Right cardiac atrium (tissue), 5 donors: ENCODE measurements at regions not wholly inside any gene's neighbourhood (a gene's known extent, or its start where the extent isn't known, plus 50 kb on each side); places are given as distances from the start of the nearest gene placed in this dataset.
A peak's percentile ranks its signal among the peaks of the same experiment; 100 is the strongest.

ENCODE experiments used
- ATAC-seq, 2 donors: fragments of 200-7000 bp; cut with Tn5 transposase; one replicate each; pipeline versions ENCODE4 v1.8.0 to v1.9.1; 2020; ENCODE audit warnings: moderate library complexity in 2 of 2, mild to moderate bottlenecking in 1 of 2
- DNase-seq, 3 donors: peaks; one replicate each; pipeline ENCODE4 v3.0.0-alpha.2; 2020
- H3K27ac ChIP-seq: one replicate; pipeline ENCODE4 v1.5.1; 2013; ENCODE audit warnings: mild to moderate bottlenecking, low read length, control low read depth, moderate library complexity
- H3K27me3 ChIP-seq: one replicate; pipeline ENCODE4 v1.6.1; 2013; ENCODE audit not compliant: control insufficient read depth, insufficient read depth
- H3K4me1 ChIP-seq: one replicate; pipeline ENCODE4 v1.6.1; 2013; ENCODE audit warnings: low read length; ENCODE audit not compliant: control insufficient read depth, insufficient read depth
- H3K4me3 ChIP-seq: one replicate; pipeline ENCODE4 v1.5.1; 2013; ENCODE audit warnings: low read length, control low read depth
- H3K9me3 ChIP-seq: one replicate; pipeline ENCODE4 v1.6.1; 2013; ENCODE audit warnings: low read length; ENCODE audit not compliant: control insufficient read depth
- WGBS: extraction: QIAGEN DNeasy Blood & Tissue Kit; methylation state at CpG from one replicate; pipeline ENCODE4 v1.1.7; 2013; 5-methylcytosine and 5-hydroxymethylcytosine counted together
- intact Hi-C, 4 donors: fragments of 100-400 bp; cut with DNase I; formaldehyde crosslinking; loops; one replicate each; pipeline versions ENCODE4 v1.11.0 to v1.14.0; 2022 to 2023
- microRNA-seq, 2 donors: library from miRNA; unstranded; fragments of <30 nt; microRNA quantifications; one replicate each; pipeline ENCODE4 v1.2.0, GENCODE V29; 2020 to 2021
- donor health status: healthy with polysubstance abuse.
- donor health status: DM: no; HTN: yes; CAD: no.
- donor health status: DM: no; HTN: no; CAD: no.
- donor health status: DM: no; HTN: yes; CAD: no; lungs with severe emphysema.
- donor health status: DM: yes; HTN: yes; CAD: no.

DNA sequence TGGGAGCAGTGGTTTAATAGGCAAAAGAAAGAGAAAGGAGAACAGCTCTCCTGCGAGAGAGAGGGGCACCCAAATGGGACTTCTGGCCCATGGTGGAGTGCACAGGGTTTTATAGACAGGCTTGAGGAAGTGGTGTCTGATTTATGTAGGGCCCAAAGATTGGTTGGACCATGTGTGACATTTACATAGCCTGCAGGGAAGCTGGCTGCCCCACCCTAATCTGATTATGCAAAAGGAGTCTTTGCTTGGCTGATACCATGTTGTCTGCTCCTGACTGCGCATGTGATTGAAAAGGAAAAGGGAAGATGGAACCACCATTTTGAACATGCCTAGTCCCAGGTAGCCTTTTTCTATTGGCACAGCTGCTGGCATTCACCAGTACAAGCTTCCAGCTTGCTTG is 100.0 kb upstream of the DIPK2B start:
- H3K4me3 ChIP-seq = no peak overlapping the region
- DNase-seq (no peak), ATAC-seq (no peak)
- no peaks in the 10 kb centered on the region for H3K4me1 ChIP-seq
- intact Hi-C loops = no loop called here
- 98% methylated on average over 2 of the region's 2 CpGs for WGBS
- no peaks in the 10 kb centered on the region for H3K9me3 ChIP-seq
- H3K27ac ChIP-seq = no peak overlapping the region
- no peaks in the 10 kb centered on the region for H3K27me3 ChIP-seq

DNA sequence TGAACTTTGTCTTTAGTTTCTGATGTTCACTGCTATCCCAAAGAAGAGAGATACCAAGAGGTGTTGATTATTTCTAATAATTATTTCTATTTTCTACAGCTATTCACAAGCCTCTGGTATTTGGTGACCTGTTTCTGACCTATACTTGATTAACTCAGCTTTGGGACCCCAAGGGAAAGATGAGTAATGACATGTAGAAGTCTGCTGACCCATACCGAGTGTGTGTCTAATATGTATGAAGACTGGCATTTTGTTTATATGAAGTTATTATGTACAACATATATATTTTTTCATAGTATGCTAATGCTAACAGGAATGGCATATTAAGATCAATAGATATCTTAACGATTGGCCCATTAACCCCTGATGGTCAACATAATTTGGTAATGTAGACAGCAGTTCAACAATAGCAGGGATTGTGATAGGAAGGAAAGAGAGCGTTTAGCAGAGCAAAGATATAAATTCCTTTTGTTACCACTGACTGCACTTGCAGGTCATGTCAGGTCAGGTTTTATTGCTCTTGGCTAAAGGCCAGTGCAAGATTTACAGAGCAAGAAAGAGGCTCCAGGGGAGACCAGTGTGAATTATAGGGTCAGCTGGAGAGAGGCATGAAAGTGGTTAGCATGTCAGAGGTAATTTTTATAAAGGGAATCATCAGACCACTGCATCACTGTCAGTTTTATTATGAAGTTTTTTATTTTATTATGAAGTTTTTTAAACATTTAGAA is 94.7 kb upstream of the DIPK2B start:
- DNase-seq = no peak
- no peaks in the 10 kb centered on the region for H3K4me1 ChIP-seq
- H3K27me3 ChIP-seq = no peaks in the 10 kb centered on the region
- intact Hi-C loops = no loop called here
- no peak overlapping the region for H3K4me3 ChIP-seq
- 32% methylated on average over 3 of the region's 3 CpGs for WGBS
- no peak overlapping the region for H3K27ac ChIP-seq
- no peaks in the 10 kb centered on the region for H3K9me3 ChIP-seq
- no peak for ATAC-seq

DNA sequence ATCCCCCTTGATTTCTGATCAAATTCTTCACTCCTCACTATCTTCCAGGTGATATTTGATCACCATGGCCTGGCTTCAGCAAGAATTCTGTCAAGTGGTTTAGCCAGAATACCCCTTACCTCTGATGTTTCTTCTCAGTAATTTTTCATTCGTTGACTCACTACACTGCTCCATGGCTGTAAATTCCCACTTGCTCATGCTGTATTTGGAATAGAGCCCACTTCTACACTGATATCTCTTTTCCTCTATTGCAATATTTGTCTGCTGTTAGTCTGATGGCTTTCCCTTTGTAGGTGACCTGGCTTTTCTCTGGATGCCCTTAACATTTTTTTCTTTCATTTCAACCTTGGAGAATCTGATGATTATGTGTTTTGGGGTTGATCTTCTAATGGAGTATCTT is 73.9 kb upstream of the DIPK2B start:
- Histone ChIP-seq H3K4me3 (no peak overlapping the region), H3K27ac (no peak overlapping the region), H3K4me1 (no peaks in the 10 kb centered on the region), H3K27me3 (no peaks in the 10 kb centered on the region), H3K9me3 (no peaks in the 10 kb centered on the region)
- WGBS = 40% methylated on average over 1 of the region's 1 CpG
- intact Hi-C loops = no loop called here
- ATAC-seq (no peak), DNase-seq (no peak)

DNA sequence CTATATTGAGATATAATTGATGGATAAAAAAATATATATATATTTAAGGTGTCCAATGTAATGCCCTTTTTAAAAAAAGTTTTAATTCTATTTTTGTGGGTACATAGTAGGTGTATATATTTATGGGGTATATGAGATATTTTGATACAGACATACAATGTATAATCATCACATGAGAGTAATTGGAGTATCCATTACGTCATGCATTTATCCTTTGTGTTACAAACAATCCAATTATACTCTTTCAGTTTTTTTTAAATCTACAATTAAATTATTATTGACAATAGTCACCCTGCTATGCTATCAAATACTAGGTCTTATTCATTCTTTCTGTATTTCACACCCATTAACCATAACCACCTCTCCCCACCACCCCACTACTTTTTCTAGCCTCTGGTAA is 66.3 kb upstream of the DIPK2B start:
- 96% methylated on average over 1 of the region's 1 CpG for WGBS

GRCh38 chrX:45266456-45266855 is 65.8 kb upstream of the DIPK2B start:
- no peak for ATAC-seq
- intact Hi-C loops = no loop called here
- H3K4me3 ChIP-seq = no peak overlapping the region
- no peak overlapping the region for H3K27ac ChIP-seq
- H3K9me3 ChIP-seq = no peaks in the 10 kb centered on the region
- H3K4me1 ChIP-seq = no peaks in the 10 kb centered on the region
- H3K27me3 ChIP-seq = no peaks in the 10 kb centered on the region
- DNase-seq = no peak
- WGBS = 69% methylated on average over 1 of the region's 1 CpG

More for the DNA sequence above, 66.3 kb upstream of the DIPK2B start:
- Histone ChIP-seq H3K4me3 (no peak overlapping the region), H3K9me3 (no peaks in the 10 kb centered on the region), H3K4me1 (no peaks in the 10 kb centered on the region), H3K27me3 (no peaks in the 10 kb centered on the region), H3K27ac (no peak overlapping the region)
- intact Hi-C loops = no loop called here
- DNase-seq (no peak), ATAC-seq (no peak)

- no peak overlapping the region for H3K27ac ChIP-seq
- ATAC-seq = no peak
- no peaks in the 10 kb centered on the region for H3K9me3 ChIP-seq
- H3K4me1 ChIP-seq = no peaks in the 10 kb centered on the region
- no peaks in the 10 kb centered on the region for H3K27me3 ChIP-seq
- WGBS = 65% methylated on average over 7 of the region's 7 CpGs
- intact Hi-C loops = no loop called here
- DNase-seq = peak in 1 of 3 donors; percentile 10
- no peak overlapping the region for H3K4me3 ChIP-seq
Measured at GRCh38 chrX:45264865-45265264, 64.2 kb upstream of the DIPK2B start.

- Histone ChIP-seq H3K27me3 (no peaks in the 10 kb centered on the region), H3K27ac (no peak overlapping the region), H3K9me3 (no peaks in the 10 kb centered on the region), H3K4me1 (no peaks in the 10 kb centered on the region), H3K4me3 (no peak overlapping the region)
- 97% methylated on average over 1 of the region's 1 CpG for WGBS
- intact Hi-C loops = no loop called here
- ATAC-seq (no peak), DNase-seq (no peak)
Measured at GRCh38 chrX:45261471-45261870, 60.8 kb upstream of the DIPK2B start.

DNA sequence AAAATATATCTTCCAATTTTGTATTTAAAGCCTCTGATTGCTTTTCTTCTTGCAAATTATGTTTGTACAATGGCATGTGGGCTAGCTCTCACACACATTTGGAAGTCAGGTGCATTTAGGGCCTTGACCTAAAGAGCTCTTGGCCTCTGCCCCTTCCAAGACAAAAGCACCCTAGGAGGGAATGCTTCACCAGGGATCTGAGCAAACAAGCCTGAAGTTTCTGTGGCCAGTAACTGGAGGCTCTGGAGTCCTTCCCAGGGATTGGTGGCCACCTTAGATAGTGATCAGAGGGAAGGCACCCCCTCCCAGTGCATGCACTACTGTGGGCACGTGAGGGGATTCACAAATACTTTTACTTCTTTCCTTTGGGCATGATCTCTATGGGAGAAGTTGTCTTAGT is 60.3 kb upstream of the DIPK2B start:
- Histone ChIP-seq H3K4me1 (no peaks in the 10 kb centered on the region), H3K27me3 (no peaks in the 10 kb centered on the region), H3K9me3 (no peaks in the 10 kb centered on the region), H3K4me3 (no peak overlapping the region), H3K27ac (no peak overlapping the region)
- DNase-seq = no peak
- no peak for ATAC-seq
- intact Hi-C loops = no loop called here
- 72% methylated on average over 1 of the region's 1 CpG for WGBS

DNA sequence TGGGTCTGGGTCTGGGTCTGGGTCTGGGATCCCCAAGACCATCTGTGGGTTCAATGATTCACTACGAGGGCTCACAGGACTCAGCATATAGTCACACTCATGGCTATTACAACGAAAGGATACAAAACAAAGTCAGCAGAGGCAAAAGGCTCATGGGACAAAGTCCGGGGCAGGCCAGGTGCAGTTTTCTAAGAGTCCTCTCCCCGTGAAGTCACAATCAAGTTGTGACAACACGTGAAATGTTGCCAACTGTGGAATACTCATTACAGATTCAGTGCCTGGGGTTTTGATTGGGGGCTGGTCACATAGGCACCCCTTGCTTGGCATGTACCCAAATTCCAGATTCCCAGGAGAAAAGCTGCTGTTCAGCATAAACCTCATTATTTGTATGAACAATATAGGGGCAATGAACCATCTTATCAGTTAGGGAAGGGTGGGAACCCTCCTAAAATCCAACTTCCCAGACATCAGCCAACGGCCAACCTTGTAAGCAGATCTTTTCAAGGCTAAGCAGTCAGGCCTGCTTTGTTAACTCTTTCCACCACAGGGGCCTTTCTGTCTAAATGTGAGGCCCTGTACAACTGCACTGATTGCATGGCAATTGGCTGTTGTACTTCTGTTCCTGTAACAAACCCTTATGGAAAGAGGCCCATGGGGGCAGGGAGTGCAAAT is 58.2 kb upstream of the DIPK2B start:
- no peaks in the 10 kb centered on the region for H3K27me3 ChIP-seq
- no peak overlapping the region for H3K27ac ChIP-seq
- 64% methylated on average over 6 of the region's 6 CpGs for WGBS
- intact Hi-C loops = no loop called here
- H3K9me3 ChIP-seq = no peaks in the 10 kb centered on the region
- DNase-seq (no peak), ATAC-seq (no peak)
- H3K4me1 ChIP-seq = no peaks in the 10 kb centered on the region
- no peak overlapping the region for H3K4me3 ChIP-seq

Small RNAs in the stretch of these regions (microRNA-seq; reads per million reads assigned to microRNA genes)
- gene MIR221 = 2,167 to 2,993 reads per million in 2 donors
- 113 to 589 reads per million in 2 donors for gene MIR222
